ENCODE measurements at regions not wholly inside any gene's neighbourhood (a gene's known extent, or its start where the extent isn't known, plus 50 kb on each side); places are given as distances from the start of the nearest gene placed in this dataset.

GRCh38 chrX:82589410-82589809, 918.7 kb upstream of the POU3F4 start:
- Histone ChIP-seq H3K27ac (ENCODE audit: insufficient read depth, low read depth, low read length) (no peak overlapping the region), H3K79me2 (ENCODE audit: control insufficient read depth, insufficient read depth, low read length) (no peaks in the 10 kb centered on the region), H3K4me2 (ENCODE audit: insufficient read depth, low read length) (no peak overlapping the region), H3K36me3 (ENCODE audit: control insufficient read depth in 2 of 2, extremely low read depth in 1 of 2, insufficient read depth in 2 of 2, low read length in 2 of 2) (no peaks in the 10 kb centered on the region), H2AFZ (ENCODE audit: low read depth, low read length) (no peak overlapping the region), H3K4me1 (ENCODE audit: control insufficient read depth, extremely low read depth, insufficient read depth, low read length) (no peaks in the 10 kb centered on the region), H4K20me1 (replicated peaks; ENCODE audit: control insufficient read depth, extremely low read depth, insufficient read depth, low read length) (no peaks in the 10 kb centered on the region), H3K9ac (replicated peaks; ENCODE audit: extremely low read depth, insufficient read depth, low read length) (no peak overlapping the region), H3K4me3 (replicated peaks in 1 of 3; ENCODE audit: insufficient read depth in 1 of 3, low read depth in 1 of 3, low read length in 3 of 3) (no peak overlapping the region), H3K9me3 (replicated peaks; ENCODE audit: control insufficient read depth, insufficient read depth, low read length) (no peaks in the 10 kb centered on the region), H3K9me1 (replicated peaks; ENCODE audit: control insufficient read depth, extremely low read depth, insufficient read depth, low read length) (no peaks in the 10 kb centered on the region), H3K27me3 (ENCODE audit: control insufficient read depth in 2 of 2, insufficient read depth in 2 of 2, low read length in 2 of 2) (no peaks in the 10 kb centered on the region)
- dilution Hi-C loops (cut with MboI; ENCODE audit: extremely low pct_ligation_motif_present, low sequenced_read_pairs), result no loop called here
- ChIA-PET POLR2A (no interaction called here), CTCF (no interaction called here)
- intact Hi-C loops (cut with micrococcal nuclease), result no loop called here
- DNase-seq (ENCODE audit: low read depth, low spot score), result no peak
- no TSS peak for BruUV-seq (replicated peaks)
- TF ChIP-seq MYC (IDR thresholded peaks at IDR 0.05; ENCODE audit: low read depth, low read length) (no peak), EZH2 (IDR thresholded peaks at IDR 0.05; ENCODE audit: borderline replicate concordance, low read depth, low read length, severe bottlenecking) (no peak), MAX (IDR thresholded peaks at IDR 0.05; ENCODE audit: insufficient read depth, insufficient read length) (no peak), POLR2A (IDR thresholded peaks at IDR 0.05; ENCODE audit: low read depth, low read length) (no peak), POLR2AphosphoS5 (IDR thresholded peaks at IDR 0.05; ENCODE audit: insufficient read depth, low read depth, low read length) (no peak), JUN (IDR thresholded peaks at IDR 0.05; ENCODE audit: borderline replicate concordance, insufficient read depth, insufficient read length, low read depth) (no peak), GATA2 (IDR thresholded peaks at IDR 0.05; ENCODE audit: insufficient read depth, insufficient read length, low read depth, low read length) (no peak), FOS (IDR thresholded peaks at IDR 0.05; ENCODE audit: borderline replicate concordance, insufficient read depth, low read length) (no peak), CTCF (IDR thresholded peaks at IDR 0.05; ENCODE audit: extremely low read depth in 1 of 2, insufficient read depth in 1 of 2, low read depth in 1 of 2, low read length in 2 of 2) (no peak)
- FAIRE-seq, result no peak

Measured in endothelial cell of umbilical vein (primary cell).